ENCODE measurements at regions not wholly inside any gene's neighbourhood (a gene's known extent, or its start where the extent isn't known, plus 50 kb on each side); places are given as distances from the start of the nearest gene placed in this dataset.

DNA sequence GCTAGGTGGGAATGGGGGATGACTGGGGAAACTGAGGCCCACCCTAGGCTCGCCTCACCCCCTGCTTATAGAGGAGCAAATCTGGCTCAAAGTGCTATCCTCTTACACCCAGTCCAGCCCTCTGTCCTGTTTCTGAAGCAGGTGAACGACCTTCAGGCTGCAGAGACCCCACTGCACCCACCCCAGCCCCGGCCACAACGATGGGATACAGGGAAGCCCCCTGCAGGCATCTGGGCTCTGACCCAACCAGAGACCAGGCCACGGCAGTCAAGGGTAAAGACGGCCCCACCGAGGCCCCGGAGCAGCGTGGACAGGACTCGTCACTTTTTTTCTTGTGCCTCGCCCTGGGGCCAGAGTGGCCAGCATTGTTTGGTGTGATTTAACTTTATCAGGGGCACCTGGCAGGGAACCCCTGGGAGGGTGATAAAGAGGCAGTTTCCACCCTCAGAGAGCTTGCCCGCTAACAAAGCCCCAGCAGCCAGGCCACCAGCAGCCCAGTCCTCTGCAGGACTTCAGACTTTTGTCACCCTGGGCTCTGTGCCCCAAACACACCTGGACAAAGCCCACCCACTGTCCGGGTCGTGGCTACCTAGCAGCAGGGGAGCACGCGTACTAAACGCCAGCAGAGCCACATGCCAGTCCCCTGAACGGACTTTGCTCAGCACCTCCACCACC lies 612.6 kb downstream of the TBC1D22A start:
- DNase-seq = no peak

DNA sequence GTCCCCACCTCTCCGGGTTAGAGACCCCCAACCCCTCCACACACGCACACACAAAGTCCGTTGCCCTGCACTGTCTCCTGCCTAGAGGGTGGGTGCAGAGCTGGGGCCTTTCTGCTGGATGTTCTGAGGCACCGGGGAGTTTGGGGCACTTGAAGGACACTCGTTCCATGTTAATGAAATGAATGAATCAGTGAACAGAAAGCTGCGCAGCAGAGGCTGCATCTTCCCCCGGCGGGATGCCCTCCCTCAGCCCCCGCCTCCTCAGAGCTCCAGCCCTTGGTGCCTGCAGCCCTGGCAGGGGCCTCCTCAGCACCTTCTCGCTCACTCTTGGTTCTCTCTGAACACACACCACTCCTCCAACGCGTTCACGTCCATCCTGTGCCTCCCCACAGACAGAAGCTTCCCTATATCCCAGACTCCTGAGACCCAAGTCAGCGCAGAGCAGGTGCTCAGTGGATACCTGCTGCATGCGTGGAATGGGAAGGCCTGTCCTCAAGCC lies 611.9 kb downstream of the TBC1D22A start:
- no peak for DNase-seq

DNA sequence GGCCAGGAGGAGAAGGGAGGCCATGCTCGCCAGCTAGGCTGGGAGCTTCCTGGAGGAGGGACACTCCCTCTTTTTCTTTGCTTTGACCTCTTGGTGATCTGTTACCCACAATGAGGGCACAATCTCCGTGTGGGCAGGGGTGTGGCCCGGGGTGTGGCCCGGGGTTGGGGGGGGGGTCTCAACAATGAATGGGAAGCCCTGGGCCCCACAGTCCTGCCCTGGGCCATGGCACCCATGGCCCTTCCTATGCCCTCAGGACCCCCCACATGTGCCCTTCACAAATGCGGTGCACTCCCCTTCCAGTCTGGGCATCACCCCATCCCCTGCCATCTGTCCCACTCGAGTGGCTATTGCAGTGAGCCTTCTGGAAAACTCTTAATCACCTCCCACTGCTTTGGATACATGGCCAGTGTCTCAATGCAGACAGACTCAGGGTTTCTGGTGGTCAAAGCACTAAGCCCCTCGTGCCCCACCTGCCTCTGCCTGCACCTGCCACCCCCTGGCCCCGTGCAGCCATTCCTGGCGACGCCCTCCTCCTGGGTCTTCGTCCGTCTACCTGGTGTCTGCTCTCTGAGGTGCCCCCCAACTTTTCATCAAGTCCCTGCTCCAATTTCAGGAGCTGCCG lies 611.3 kb downstream of the TBC1D22A start:
- no peak for DNase-seq

GRCh38 chr22:47372596-47373385 lies 610.3 kb downstream of the TBC1D22A start:
- no peak for DNase-seq

GRCh38 chr22:47372111-47372581 lies 609.7 kb downstream of the TBC1D22A start:
- no peak for DNase-seq

GRCh38 chr22:47371263-47372090 lies 609.0 kb downstream of the TBC1D22A start:
- no peak for DNase-seq

DNA sequence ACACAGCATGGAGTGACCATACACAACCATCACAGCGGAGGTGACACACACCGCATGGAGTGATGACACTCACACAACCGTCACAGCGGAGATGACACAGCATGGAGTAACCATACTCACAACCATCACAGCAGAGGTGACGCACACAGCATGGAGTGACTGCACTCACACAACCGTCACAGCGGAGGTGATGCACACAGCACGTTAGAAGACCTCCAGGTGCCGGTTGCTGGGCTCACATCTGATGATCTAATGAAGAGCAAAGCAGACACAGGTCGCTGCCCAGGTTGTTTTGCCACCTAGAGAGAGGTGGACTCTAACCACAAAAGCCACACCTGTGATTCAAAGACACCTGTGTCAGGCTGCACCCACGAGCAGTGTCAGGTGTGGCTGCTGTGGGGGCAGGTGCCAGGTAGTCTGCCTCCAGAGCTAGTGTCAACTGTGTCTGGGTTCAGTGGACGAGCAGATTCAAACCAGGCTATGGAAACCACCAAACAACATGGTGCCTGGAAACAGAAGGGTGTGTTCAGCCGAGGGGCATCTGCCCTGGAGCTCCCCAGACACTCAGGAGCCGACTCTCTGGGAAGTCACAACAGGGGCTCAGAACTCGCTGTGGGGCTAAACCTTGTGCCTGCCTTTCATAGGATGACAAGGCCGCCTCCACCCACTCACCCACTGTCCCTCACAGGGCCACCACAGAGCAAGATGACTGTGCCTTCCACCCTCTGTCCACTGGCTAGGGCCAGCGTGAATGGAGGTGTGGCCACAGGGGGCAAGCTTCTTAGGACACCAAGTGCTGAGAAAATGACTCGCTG lies 608.2 kb downstream of the TBC1D22A start:
- DNase-seq = no peak

DNA sequence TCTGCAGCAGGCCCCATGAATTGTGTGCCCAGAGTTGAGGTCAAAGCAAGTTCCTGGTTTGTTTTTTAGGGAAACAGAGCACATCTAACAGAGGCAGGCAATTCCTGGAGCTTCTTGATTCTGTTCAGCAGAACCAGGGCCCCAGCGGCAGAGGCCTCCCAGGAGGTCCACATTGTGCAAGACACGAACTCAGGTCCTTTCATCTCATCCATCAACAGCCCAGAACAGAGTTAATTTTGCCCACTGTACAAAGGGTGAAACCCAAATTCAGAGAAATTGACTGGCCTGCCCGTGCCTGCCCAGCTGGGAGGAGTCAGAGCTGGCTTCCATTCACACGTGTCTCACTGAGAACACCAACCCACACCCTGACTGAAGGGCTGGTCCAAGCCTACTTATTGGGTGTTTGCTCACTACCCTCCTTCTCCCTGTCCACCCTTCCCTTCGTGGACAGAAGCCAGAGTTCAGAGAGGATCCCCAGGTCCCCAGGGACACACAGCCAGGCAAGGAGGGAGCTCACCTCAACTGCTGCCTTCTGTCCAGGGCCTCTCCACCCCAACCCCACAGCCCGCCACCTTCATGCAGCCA lies 607.1 kb downstream of the TBC1D22A start:
- no peak for DNase-seq

DNA sequence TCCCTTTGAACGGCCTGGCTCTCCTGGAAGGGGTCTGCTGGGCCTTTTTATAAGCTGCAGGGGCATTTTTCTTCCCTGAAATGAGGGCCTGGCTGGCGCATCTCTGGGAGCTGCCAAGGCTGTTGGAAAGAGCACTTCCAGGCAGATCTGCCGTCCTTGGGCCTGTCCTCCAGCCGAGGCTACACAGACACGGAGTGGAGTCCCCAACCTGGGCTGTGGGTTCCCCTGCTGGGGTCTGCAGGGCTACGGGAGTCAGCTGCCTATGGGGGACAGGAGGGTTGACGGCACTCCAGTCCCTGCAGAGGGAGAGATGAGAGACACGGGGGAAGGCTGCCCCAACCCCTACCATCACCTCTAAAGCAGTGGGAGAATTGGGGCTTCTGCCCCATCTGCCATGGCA lies 606.6 kb downstream of the TBC1D22A start:
- no peak for DNase-seq

DNA sequence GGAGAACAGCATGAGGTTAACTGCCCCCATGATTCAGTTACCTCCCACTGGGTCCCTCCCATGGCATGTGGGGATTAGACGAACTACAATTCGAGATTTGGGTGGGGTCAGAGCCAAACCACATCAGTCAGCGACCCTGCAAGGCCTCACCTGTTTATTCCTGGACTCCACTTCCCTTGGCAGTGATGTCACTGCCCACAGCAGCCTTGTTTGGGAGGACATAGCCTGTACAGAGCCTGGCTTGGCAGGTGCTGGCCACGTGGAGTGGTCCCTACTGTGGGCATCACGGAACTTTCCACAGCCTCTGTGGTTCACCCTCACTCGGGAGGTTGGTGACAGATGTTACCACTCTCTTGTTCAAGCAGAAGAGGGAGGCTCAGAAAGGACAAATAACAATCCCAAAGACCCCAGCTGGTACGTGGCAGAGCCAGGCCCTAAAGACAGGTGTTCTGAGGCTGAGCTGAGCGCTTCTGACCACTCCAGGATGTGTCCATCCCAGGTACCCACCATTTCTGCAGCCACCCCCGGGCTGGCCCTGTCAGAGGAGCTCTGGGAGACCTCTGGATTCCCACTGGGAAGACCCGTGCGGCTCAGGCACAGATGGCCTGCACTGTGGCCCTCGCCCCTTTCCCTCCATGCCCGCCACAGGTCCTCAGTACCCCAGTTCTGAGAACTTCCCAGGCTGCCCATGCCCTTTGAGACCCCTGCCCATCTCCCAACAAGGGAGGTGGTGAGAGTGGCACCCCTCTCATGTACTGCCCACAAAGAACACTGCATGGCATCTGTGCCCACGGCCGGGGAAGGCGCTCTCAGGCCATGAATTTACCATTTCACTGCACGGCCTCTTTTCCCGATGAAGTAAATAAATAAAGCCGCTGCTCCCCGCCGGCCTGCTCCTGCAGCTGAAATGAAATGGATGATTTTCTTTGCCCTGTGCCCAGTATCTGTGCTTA lies 605.8 kb downstream of the TBC1D22A start:
- DNase-seq = no peak

GRCh38 chr22:47367107-47367690 lies 604.7 kb downstream of the TBC1D22A start:
- no peak for DNase-seq

GRCh38 chr22:47366026-47366767 lies 603.7 kb downstream of the TBC1D22A start:
- DNase-seq = no peak

- DNase-seq = no peak
Measured at GRCh38 chr22:47361247-47361646, 598.8 kb downstream of the TBC1D22A start.

DNA sequence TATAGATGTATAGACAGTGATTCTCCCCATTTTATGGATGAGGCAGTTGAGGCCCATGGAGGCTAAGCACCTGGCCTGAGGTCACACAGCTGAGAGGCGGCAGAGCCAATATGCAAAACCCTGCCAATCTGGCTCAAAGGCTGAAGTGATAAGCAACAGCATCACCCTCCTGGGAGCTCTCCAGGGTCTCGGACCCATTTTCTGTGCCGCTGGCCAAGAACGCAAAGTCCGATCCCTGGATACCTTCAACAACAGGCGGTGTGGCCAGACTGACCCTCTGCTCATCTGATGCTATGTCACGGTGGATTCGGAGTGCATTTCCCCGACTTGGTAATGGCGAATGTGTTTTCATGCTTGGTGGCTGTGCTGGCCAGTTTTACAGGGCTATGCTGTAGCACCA lies 595.0 kb downstream of the TBC1D22A start:
- no peak for DNase-seq

DNA sequence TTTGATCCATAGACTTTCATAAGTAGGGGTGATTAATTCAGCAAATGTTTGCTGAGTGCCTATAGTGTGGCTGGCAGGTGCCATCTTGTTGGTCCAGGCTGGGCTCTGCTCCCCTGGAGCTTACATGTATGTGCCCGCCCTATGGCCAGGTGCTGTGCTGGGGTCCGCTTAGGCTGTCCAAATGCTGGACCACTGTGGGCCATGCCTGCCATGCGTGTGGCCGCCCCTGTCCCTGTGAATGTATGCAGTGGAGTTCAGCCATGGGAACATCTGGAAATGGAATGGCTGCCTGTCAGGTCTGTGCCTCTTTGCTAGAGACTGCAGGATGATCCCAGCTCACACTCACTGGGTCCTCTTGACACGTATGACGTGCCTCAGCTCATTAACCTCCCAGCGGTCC lies 594.6 kb downstream of the TBC1D22A start:
- no peak for DNase-seq

GRCh38 chr22:47356511-47357011 lies 594.1 kb downstream of the TBC1D22A start:
- no peak for DNase-seq

- no peak for DNase-seq
Measured at GRCh38 chr22:47355776-47356510, 593.5 kb downstream of the TBC1D22A start.

- no peak for DNase-seq
Measured at GRCh38 chr22:47355388-47355725, 592.9 kb downstream of the TBC1D22A start.

Data from NCI-H187 (cell line).